HCT116 (cell line): ENCODE measurements at regions not wholly inside any gene's neighbourhood (a gene's known extent, or its start where the extent isn't known, plus 50 kb on each side); places are given as distances from the start of the nearest gene placed in this dataset.

ENCODE experiments used
- ATAC-seq: fragments of 200-7000 bp; cut with Tn5 transposase; 2 replicates; pipeline ENCODE4 v1.9.1; 2020; ENCODE audit warnings: mild to moderate bottlenecking, moderate library complexity
- BruUV-seq: library from RNA; stranded (reverse); fragments of 400-500 nt; replicated peaks from 2 replicates; lab custom pipeline; 2021; lab: Mats Ljungman, UMichigan
- CTCF ChIA-PET: fragments of 300-600 bp; sonication (Branson Sonifier 250); formaldehyde crosslinking; loops from one replicate; lab custom pipeline; 2021; ENCODE audit warnings: antibody characterized with exemption; lab: Charles Lee
- POLR2A ChIA-PET: fragments of 300-600, 350-600 bp; sonication (Branson Sonifier 250); formaldehyde crosslinking; loops from one replicate; lab custom pipeline; 2021; ENCODE audit warnings: antibody characterized with exemption; lab: Charles Lee
- RAD21 ChIA-PET, 2 experiments: fragments of 300-600 bp; sonication (Branson Sonifier 250); formaldehyde crosslinking; loops; one replicate each; lab custom pipeline; 2023; ENCODE audit warnings: low total read pairs in 2 of 2; ENCODE audit not compliant: uncharacterized antibody in 2 of 2, unreplicated experiment in 2 of 2, low non-redundant PET in 1 of 2; lab: Charles Lee
- DNase-seq: peaks from one replicate; pipeline ENCODE4 v3.0.0-alpha.2; 2010; ENCODE audit warnings: low read depth, low spot score
- H2AFZ ChIP-seq: fragments of 200-600 bp; shearing (Covaris generic), sonication (generic); 2 replicates; pipeline ENCODE4 v1.6.1; 2017; ENCODE audit warnings: low read depth, mixed run types, mixed read lengths, antibody characterized with exemption, low read length; ENCODE audit not compliant: poor library complexity, severe bottlenecking
- H3K27ac ChIP-seq: 2 replicates; pipeline ENCODE4 v1.5.1; 2012; ENCODE audit warnings: low read depth, low read length
- H3K27me3 ChIP-seq: fragments of 200-600 bp; sonication (generic); 2 replicates; pipeline ENCODE4 v1.6.1; 2016; ENCODE audit warnings: mixed run types, low read length, mixed read lengths; ENCODE audit not compliant: insufficient read depth
- H3K36me3 ChIP-seq, 2 experiments: fragments of 200-500 bp in 1 of 2; fragments of 200-600 bp in 1 of 2; sonication (Bioruptor generic) in 1 of 2; sonication (generic) in 1 of 2; 2 replicates each; pipeline versions ENCODE4 v1.5.1 to v1.6.1; 2014 to 2016; ENCODE audit warnings: low read length in 2 of 2, inconsistent platforms in 1 of 2, mixed read lengths in 1 of 2, mixed run types in 1 of 2; ENCODE audit not compliant: insufficient read depth in 2 of 2, control insufficient read depth in 1 of 2
- H3K4me1 ChIP-seq, 2 experiments: fragments of 200-600 bp in 1 of 2; sonication (generic) in 1 of 2; 2 replicates each; pipeline versions ENCODE4 v1.5.1 to v1.6.1; 2012 to 2017; ENCODE audit warnings: low read length in 2 of 2, inconsistent platforms in 1 of 2, mild to moderate bottlenecking in 1 of 2, mixed read lengths in 1 of 2, mixed run types in 1 of 2, moderate library complexity in 1 of 2; ENCODE audit not compliant: insufficient read depth in 2 of 2, control insufficient read depth in 1 of 2
- H3K4me2 ChIP-seq: fragments of 200-600 bp; sonication (generic); 2 replicates; pipeline ENCODE4 v1.6.1; 2017; ENCODE audit warnings: mixed run types, low read length, mixed read lengths
- H3K4me3 ChIP-seq, 2 experiments: fragments of 200-600 bp in 1 of 2; sonication (generic) in 1 of 2; replicated peaks in 1 of 2; 2 replicates each; pipeline ENCODE4 v1.5.1; 2011 to 2016; ENCODE audit warnings: low read length in 2 of 2, control low read depth in 1 of 2, low read depth in 1 of 2, mild to moderate bottlenecking in 1 of 2, mixed read lengths in 1 of 2, mixed run types in 1 of 2
- H3K79me2 ChIP-seq: fragments of 200-600 bp; sonication (generic); 2 replicates; pipeline ENCODE4 v1.6.1; 2017; ENCODE audit warnings: mild to moderate bottlenecking, mixed run types, low read length, moderate library complexity, mixed read lengths; ENCODE audit not compliant: insufficient read depth
- H3K9ac ChIP-seq: fragments of 200-600 bp; sonication (generic); 2 replicates; pipeline ENCODE4 v1.6.1; 2016; ENCODE audit warnings: low read length, mixed read lengths
- H3K9me2 ChIP-seq: fragments of 200-600 bp; sonication (generic), shearing (Covaris generic); 2 replicates; pipeline ENCODE4 v1.6.1; 2017; ENCODE audit warnings: mixed run types, mild to moderate bottlenecking, moderate library complexity; ENCODE audit not compliant: insufficient read depth
- H3K9me3 ChIP-seq, 2 experiments: fragments of 200-500 bp in 1 of 2; fragments of 200-600 bp in 1 of 2; sonication (Bioruptor generic) in 1 of 2; sonication (generic) in 1 of 2; 2 replicates each; pipeline ENCODE4 v1.6.1; 2014 to 2017; ENCODE audit warnings: low read length in 2 of 2, mixed read lengths in 2 of 2, inconsistent platforms in 1 of 2, low read depth in 1 of 2, mild to moderate bottlenecking in 1 of 2, mixed run types in 1 of 2, moderate library complexity in 1 of 2; ENCODE audit not compliant: control insufficient read depth in 1 of 2, insufficient read depth in 1 of 2
- H4K20me1 ChIP-seq: fragments of 200-600 bp; sonication (generic), shearing (Covaris generic); 2 replicates; pipeline ENCODE4 v1.6.1; 2017; ENCODE audit warnings: mixed run types, mild to moderate bottlenecking, moderate library complexity; ENCODE audit not compliant: insufficient read depth
- CTCF ChIP-seq, 3 experiments: fragments of 200-600 bp in 1 of 3; sonication (generic) in 1 of 3; IDR thresholded peaks in 2 of 3; conservative IDR thresholded peaks in 1 of 3; 2 replicates each; pipeline ENCODE4 v1.5.1; 2012 to 2017; ENCODE audit warnings: low read depth in 2 of 3, low read length in 2 of 3, antibody characterized with exemption in 1 of 3, borderline replicate concordance in 1 of 3, control low read depth in 1 of 3, mild to moderate bottlenecking in 1 of 3, mixed read lengths in 1 of 3, mixed run types in 1 of 3, moderate library complexity in 1 of 3; ENCODE audit not compliant: insufficient read depth in 1 of 3
- ELF1 ChIP-seq: IDR thresholded peaks from 2 replicates; pipeline ENCODE4 v1.6.1; 2012; ENCODE audit warnings: low read depth, borderline replicate concordance
- FOSL1 ChIP-seq: IDR thresholded peaks from 2 replicates; pipeline ENCODE4 v1.6.1; 2012; ENCODE audit warnings: low read depth
- POLR2A ChIP-seq: IDR thresholded peaks from 2 replicates; pipeline ENCODE4 v1.7.0; 2011; ENCODE audit warnings: borderline replicate concordance; ENCODE audit not compliant: insufficient read depth, insufficient read length; ENCODE audit errors: extremely low read depth
- POLR2AphosphoS5 ChIP-seq: IDR thresholded peaks from 2 replicates; pipeline ENCODE4 v1.6.1; 2011; ENCODE audit warnings: mild to moderate bottlenecking, low read depth, low read length, moderate library complexity
- SIN3A ChIP-seq: IDR thresholded peaks from 2 replicates; pipeline ENCODE4 v1.6.1; 2012; ENCODE audit warnings: low read depth
- SP1 ChIP-seq: IDR thresholded peaks from 2 replicates; pipeline ENCODE4 v1.6.1; 2012; ENCODE audit warnings: low read depth
- SRF ChIP-seq: IDR thresholded peaks from 2 replicates; pipeline ENCODE4 v1.6.1; 2012; ENCODE audit warnings: low read depth
- YY1 ChIP-seq: IDR thresholded peaks from 2 replicates; pipeline ENCODE4 v1.6.1; 2011; ENCODE audit warnings: low read length, low read depth, moderate library complexity, mild to moderate bottlenecking; ENCODE audit not compliant: insufficient replicate concordance; ENCODE audit errors: extremely low read depth
- ZBTB33 ChIP-seq: IDR thresholded peaks from 2 replicates; pipeline ENCODE4 v1.6.1; 2011; ENCODE audit warnings: mild to moderate bottlenecking, low read length, moderate library complexity; ENCODE audit not compliant: insufficient replicate concordance; ENCODE audit errors: extremely low read depth
- ZFX ChIP-seq: fragments of 450-650 bp; IDR thresholded peaks from 2 replicates; pipeline ENCODE4 v1.6.1; 2017
- ZNF274 ChIP-seq: fragments of 200-500 bp; sonication (Bioruptor generic); IDR thresholded peaks from 2 replicates; pipeline ENCODE4 v1.6.1; 2014; ENCODE audit warnings: mild to moderate bottlenecking, low read depth, low read length, inconsistent platforms
- intact Hi-C: fragments of 100-400 bp; cut with micrococcal nuclease; formaldehyde crosslinking; loops from 2 replicates; pipeline ENCODE4 v1.10.0; 2022

GRCh38 chr5:143462431-143462830 is 58.9 kb upstream of the NR3C1 start:
- Histone ChIP-seq H3K4me2 (no peak overlapping the region), H2AFZ (no peak overlapping the region), H3K27ac (no peak overlapping the region), H3K4me1 (peaks cover 0 to 2% of the 10 kb centered on the region in 2 experiments; a peak in 1 of 4 replicates), H3K9me2 (no peaks in the 10 kb centered on the region), H3K27me3 (no peaks in the 10 kb centered on the region), H3K9me3 (no peaks in the 10 kb centered on the region), H3K36me3 (no peaks in the 10 kb centered on the region), H3K9ac (no peak overlapping the region), H3K4me3 (no peak overlapping the region), H4K20me1 (no peaks in the 10 kb centered on the region), H3K79me2 (no peaks in the 10 kb centered on the region)
- POLR2A ChIA-PET, result no interaction called here
- DNase-seq (no peak), ATAC-seq (no peak)
- CTCF ChIA-PET, result no interaction called here
- TF ChIP-seq ZFX (no peak), POLR2AphosphoS5 (no peak), YY1 (no peak), SIN3A (no peak), FOSL1 (no peak), ZBTB33 (no peak), POLR2A (no peak), ELF1 (no peak), SP1 (no peak), CTCF (IDR thresholded peaks at IDR 0.05 in 2 of 3, conservative IDR thresholded peaks at IDR 0.05 in 1 of 3; ENCODE audit: borderline replicate concordance in 1 of 3, insufficient read depth in 1 of 3, low read depth in 2 of 3, low read length in 2 of 3) (no peak), SRF (no peak), ZNF274 (no peak)
- no TSS peak for BruUV-seq
- intact Hi-C loops, result no loop called here
- RAD21 ChIA-PET, result no interaction called here
